Endodermal cell (in vitro differentiated cells): ENCODE measurements at regions not wholly inside any gene's neighbourhood (a gene's known extent, or its start where the extent isn't known, plus 50 kb on each side); places are given as distances from the start of the nearest gene placed in this dataset.
A peak's percentile ranks its signal among the peaks of the same experiment; 100 is the strongest.

Experiments used
- DNase-seq: peaks from one replicate; pipeline ENCODE4 v3.0.0-alpha.2; 2017
- H3K27ac ChIP-seq: 2 replicates; pipeline ENCODE4 v1.5.1; 2013; ENCODE audit warnings: mild to moderate bottlenecking, low read depth, low read length, moderate library complexity
- H3K27me3 ChIP-seq: 2 replicates; pipeline ENCODE4 v1.6.1; 2013; ENCODE audit warnings: mild to moderate bottlenecking, low read length, moderate library complexity; ENCODE audit not compliant: insufficient read depth, control insufficient read depth, poor library complexity, severe bottlenecking
- H3K36me3 ChIP-seq: 2 replicates; pipeline ENCODE4 v1.7.0; 2013; ENCODE audit warnings: mild to moderate bottlenecking, low read length, moderate library complexity; ENCODE audit not compliant: control insufficient read depth, insufficient read depth
- H3K4me1 ChIP-seq: one replicate; pipeline ENCODE4 v1.7.0; 2013; ENCODE audit warnings: low read length; ENCODE audit not compliant: control insufficient read depth, insufficient read depth
- H3K4me3 ChIP-seq: 2 replicates; pipeline ENCODE4 v1.5.1; 2013; ENCODE audit warnings: mild to moderate bottlenecking, low read length, moderate library complexity
- H3K9ac ChIP-seq: 2 replicates; pipeline ENCODE4 v1.6.1; 2013; ENCODE audit warnings: mild to moderate bottlenecking, low read length, moderate library complexity; ENCODE audit not compliant: poor library complexity, severe bottlenecking; ENCODE audit errors: extremely low read depth
- H3K9me3 ChIP-seq: 2 replicates; pipeline ENCODE4 v1.6.1; 2013; ENCODE audit warnings: mild to moderate bottlenecking, low read length, moderate library complexity; ENCODE audit not compliant: control insufficient read depth
- H3K27ac Mint-ChIP-seq: 2 replicates; pipeline ENCODE4 v1.8.0; 2020; ENCODE audit warnings: mixed read lengths
- H3K27me3 Mint-ChIP-seq: 2 replicates; pipeline ENCODE4 v1.8.0; 2021; ENCODE audit warnings: mild to moderate bottlenecking, mixed read lengths; ENCODE audit not compliant: insufficient read depth
- H3K36me3 Mint-ChIP-seq: 2 replicates; pipeline ENCODE4 v1.8.0; 2020; ENCODE audit warnings: low read depth, mixed read lengths
- H3K4me1 Mint-ChIP-seq: 2 replicates; pipeline ENCODE4 v1.8.0; 2020; ENCODE audit warnings: mixed read lengths
- H3K4me3 Mint-ChIP-seq: 2 replicates; pipeline ENCODE4 v1.8.0; 2020; ENCODE audit warnings: mild to moderate bottlenecking, moderate library complexity, mixed read lengths
- H3K9me3 Mint-ChIP-seq: 2 replicates; pipeline ENCODE4 v1.8.0; 2020; ENCODE audit warnings: mild to moderate bottlenecking, mixed read lengths
- WGBS, 2 experiments: methylation state at CpG; one replicate each; pipeline versions ENCODE4 v1.1.5 to v1.1.7; 2013; ENCODE audit warnings: missing lambda C conversion rate in 2 of 2, mixed read lengths in 1 of 2; ENCODE audit not compliant: insufficient coverage in 1 of 2, insufficient read length in 1 of 2; 5-methylcytosine and 5-hydroxymethylcytosine counted together
- TF ChIP-seq, protein P1 (sequence below): fragments of 200-600 bp; sonication (generic); conservative IDR thresholded peaks from 2 replicates; pipeline ENCODE4 v1.5.0; 2021; ENCODE audit warnings: antibody characterized with exemption, mild to moderate bottlenecking

DNA sequence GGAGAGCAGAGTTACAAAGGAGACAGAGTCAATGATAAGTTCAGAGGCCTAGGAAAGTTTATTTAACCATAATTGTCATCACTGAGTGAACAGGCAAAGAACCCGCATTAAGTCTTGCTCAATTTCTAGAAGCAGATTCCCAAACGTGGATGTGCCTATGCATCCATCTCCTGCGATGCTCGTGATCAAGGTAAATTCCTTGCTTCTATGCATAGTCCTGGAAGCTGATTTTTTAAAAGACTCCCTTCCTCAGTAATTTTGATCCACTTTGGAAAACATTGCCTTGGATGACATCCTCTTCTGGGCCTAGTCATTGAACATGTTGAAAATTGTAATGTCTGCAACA is 116.4 kb downstream of the TNFSF18 start:
- Histone ChIP-seq H3K27me3 (no peaks in the 10 kb centered on the region), H3K36me3 (no peaks in the 10 kb centered on the region), H3K4me3 (no peak overlapping the region), H3K4me1 (no peaks in the 10 kb centered on the region), H3K9ac (no peak overlapping the region), H3K9me3 (no peaks in the 10 kb centered on the region), H3K27ac (no peak overlapping the region)
- Mint-ChIP-seq H3K27me3 (no peaks in the 10 kb centered on the region), H3K4me3 (no peak overlapping the region), H3K4me1 (no peaks in the 10 kb centered on the region), H3K27ac (peak overlapping the region; percentile 46), H3K36me3 (no peaks in the 10 kb centered on the region), H3K9me3 (no peaks in the 10 kb centered on the region)
- no peak for DNase-seq
- WGBS, 2 experiments, result 92 to 95% methylated on average over 4 of the region's 4 CpGs
- TF ChIP-seq, protein P1, sequence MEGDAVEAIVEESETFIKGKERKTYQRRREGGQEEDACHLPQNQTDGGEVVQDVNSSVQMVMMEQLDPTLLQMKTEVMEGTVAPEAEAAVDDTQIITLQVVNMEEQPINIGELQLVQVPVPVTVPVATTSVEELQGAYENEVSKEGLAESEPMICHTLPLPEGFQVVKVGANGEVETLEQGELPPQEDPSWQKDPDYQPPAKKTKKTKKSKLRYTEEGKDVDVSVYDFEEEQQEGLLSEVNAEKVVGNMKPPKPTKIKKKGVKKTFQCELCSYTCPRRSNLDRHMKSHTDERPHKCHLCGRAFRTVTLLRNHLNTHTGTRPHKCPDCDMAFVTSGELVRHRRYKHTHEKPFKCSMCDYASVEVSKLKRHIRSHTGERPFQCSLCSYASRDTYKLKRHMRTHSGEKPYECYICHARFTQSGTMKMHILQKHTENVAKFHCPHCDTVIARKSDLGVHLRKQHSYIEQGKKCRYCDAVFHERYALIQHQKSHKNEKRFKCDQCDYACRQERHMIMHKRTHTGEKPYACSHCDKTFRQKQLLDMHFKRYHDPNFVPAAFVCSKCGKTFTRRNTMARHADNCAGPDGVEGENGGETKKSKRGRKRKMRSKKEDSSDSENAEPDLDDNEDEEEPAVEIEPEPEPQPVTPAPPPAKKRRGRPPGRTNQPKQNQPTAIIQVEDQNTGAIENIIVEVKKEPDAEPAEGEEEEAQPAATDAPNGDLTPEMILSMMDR, result no peak

DNA sequence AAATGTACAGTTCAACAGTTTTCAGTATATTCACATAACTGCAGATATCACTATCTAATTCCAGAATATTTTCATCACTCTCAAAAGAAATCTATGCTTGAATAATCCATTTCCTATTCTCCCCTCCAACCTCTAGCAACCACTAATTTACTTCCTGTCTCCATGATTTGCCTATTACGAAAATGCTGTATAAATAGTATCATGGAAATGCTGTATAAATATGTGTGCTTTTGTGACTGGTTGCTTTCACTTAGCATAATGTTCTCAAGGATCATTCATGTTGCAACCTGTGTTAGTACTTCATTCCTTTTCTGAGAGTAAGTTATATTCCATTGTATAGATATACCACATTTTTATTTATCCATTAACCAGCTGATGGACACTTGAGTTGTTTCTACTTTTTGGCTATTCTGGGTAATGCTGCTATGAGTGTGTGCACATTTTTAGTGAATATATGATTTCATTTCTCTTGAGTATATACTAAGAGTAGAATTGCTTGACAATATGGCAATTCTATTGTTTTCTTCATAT is 115.6 kb downstream of the TNFSF18 start:
- Histone ChIP-seq H3K36me3 (no peaks in the 10 kb centered on the region), H3K27me3 (no peaks in the 10 kb centered on the region), H3K9me3 (no peaks in the 10 kb centered on the region), H3K4me3 (no peak overlapping the region), H3K4me1 (no peaks in the 10 kb centered on the region), H3K27ac (no peak overlapping the region), H3K9ac (no peak overlapping the region)
- H3K4me1 Mint-ChIP-seq, result no peaks in the 10 kb centered on the region
- H3K9me3 Mint-ChIP-seq, result no peaks in the 10 kb centered on the region
- TF ChIP-seq, protein P1, result no peak
- H3K4me3 Mint-ChIP-seq, result no peak overlapping the region
- DNase-seq, result no peak
- WGBS, 2 experiments, result 88% methylated on average over 1 of the region's 1 CpG; no CpG with 5 or more reads in 1 of the 2 experiments
- H3K27me3 Mint-ChIP-seq, result no peaks in the 10 kb centered on the region
- no peak overlapping the region for H3K27ac Mint-ChIP-seq
- no peaks in the 10 kb centered on the region for H3K36me3 Mint-ChIP-seq

DNA sequence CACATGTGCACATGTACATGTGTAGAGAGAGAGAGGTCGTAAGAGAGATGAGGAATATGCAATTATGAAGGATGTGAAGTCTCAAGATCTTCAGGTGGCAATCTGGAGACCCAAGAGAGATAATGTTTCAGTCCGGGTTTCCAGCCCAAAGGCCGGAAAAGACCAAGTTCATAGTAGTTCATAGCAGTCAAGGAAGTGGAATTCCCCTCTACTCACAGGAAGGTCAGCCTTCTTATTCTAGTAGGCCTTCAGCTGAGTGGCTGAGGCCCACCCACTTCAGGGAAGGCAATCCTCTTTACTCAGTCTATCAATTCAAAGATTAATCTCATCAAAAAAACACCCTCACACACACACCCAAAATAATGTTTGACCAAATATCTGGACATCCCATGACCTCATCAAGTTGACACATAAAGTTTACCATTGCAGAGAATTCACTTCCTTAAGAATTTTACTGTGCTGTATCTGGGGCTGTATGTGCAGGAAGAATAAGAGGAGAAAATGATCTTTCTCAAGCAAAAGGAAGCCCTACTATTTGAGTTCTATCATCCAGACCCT is 114.6 kb downstream of the TNFSF18 start:
- H3K4me1 Mint-ChIP-seq, result no peaks in the 10 kb centered on the region
- 88 to 100% methylated on average over 1 to 3 of the region's 3 CpGs for WGBS, 2 experiments
- no peaks in the 10 kb centered on the region for H3K36me3 ChIP-seq

More for the DNA sequence above, 114.6 kb downstream of the TNFSF18 start:
- Histone ChIP-seq H3K27me3 (no peaks in the 10 kb centered on the region), H3K4me1 (no peaks in the 10 kb centered on the region), H3K27ac (no peak overlapping the region), H3K9me3 (no peaks in the 10 kb centered on the region), H3K9ac (no peak overlapping the region), H3K4me3 (no peak overlapping the region)
- TF ChIP-seq, protein P1, result no peak
- no peak overlapping the region for H3K4me3 Mint-ChIP-seq
- no peak for DNase-seq
- no peaks in the 10 kb centered on the region for H3K36me3 Mint-ChIP-seq
- H3K27ac Mint-ChIP-seq, result no peak overlapping the region
- no peaks in the 10 kb centered on the region for H3K27me3 Mint-ChIP-seq
- H3K9me3 Mint-ChIP-seq, result no peaks in the 10 kb centered on the region
